Heart right ventricle (tissue), 16 donors: ENCODE measurements at regions not wholly inside any gene's neighbourhood (a gene's known extent, or its start where the extent isn't known, plus 50 kb on each side); places are given as distances from the start of the nearest gene placed in this dataset.

ENCODE experiments used
- ATAC-seq, 8 donors: fragments of 200-7000 bp; cut with Tn5 transposase; one replicate each; pipeline ENCODE4 v1.9.1; 2020; ENCODE audit warnings: mild to moderate bottlenecking in 8 of 8, moderate library complexity in 8 of 8, moderate number of reproducible peaks in 1 of 8
- DNase-seq, 2 donors: peaks; one replicate each; pipeline ENCODE4 v3.0.0-alpha.2; 2020
- H3K27ac ChIP-seq, 10 donors: fragments of 200-600 bp; sonication (generic) in 2 of 10; one replicate each; pipeline versions ENCODE4 v1.5.0 to v1.8.0; 2020 to 2022; ENCODE audit warnings: mild to moderate bottlenecking in 3 of 10
- H3K27me3 ChIP-seq, 7 donors: fragments of 200-600 bp; one replicate each; pipeline ENCODE4 v1.8.0; 2021 to 2022; ENCODE audit warnings: mild to moderate bottlenecking in 2 of 7
- H3K36me3 ChIP-seq, 9 donors: fragments of 200-600 bp; sonication (generic) in 1 of 9; one replicate each; pipeline versions ENCODE4 v1.5.0 to v1.8.0; 2020 to 2022; ENCODE audit warnings: mild to moderate bottlenecking in 2 of 9
- H3K4me1 ChIP-seq, 9 donors: fragments of 200-600 bp; sonication (generic) in 1 of 9; one replicate each; pipeline versions ENCODE4 v1.5.0 to v1.8.0; 2020 to 2022; ENCODE audit warnings: mild to moderate bottlenecking in 4 of 9
- H3K4me3 ChIP-seq, 10 donors: fragments of 200-600 bp; sonication (generic) in 2 of 10; one replicate each; pipeline versions ENCODE4 v1.5.0 to v1.8.0; 2020 to 2022; ENCODE audit warnings: mild to moderate bottlenecking in 7 of 10, moderate library complexity in 2 of 10
- H3K9me3 ChIP-seq, 11 donors: fragments of 200-600 bp in 10 of 11; sonication (generic) in 2 of 11; one replicate each; pipeline versions ENCODE4 v1.5.0 to v1.8.0; 2013 to 2022; ENCODE audit warnings: mild to moderate bottlenecking in 2 of 11, control low read depth in 1 of 11, moderate library complexity in 1 of 11
- CTCF ChIP-seq, 9 donors: fragments of 200-600 bp; sonication (generic) in 2 of 9; IDR thresholded peaks; one replicate each; pipeline versions ENCODE4 v1.5.0 to v1.8.0; 2021 to 2022; ENCODE audit warnings: antibody characterized with exemption in 9 of 9, mild to moderate bottlenecking in 5 of 9, moderate library complexity in 1 of 9
- WGBS, 2 donors: extraction: QIAGEN DNeasy Blood & Tissue Kit; methylation state at CpG; one replicate each; pipeline ENCODE4 v1.1.7; 2013; ENCODE audit warnings: inconsistent platforms in 1 of 2; 5-methylcytosine and 5-hydroxymethylcytosine counted together
- intact Hi-C, 10 donors: fragments of 100-400 bp; cut with DNase I; formaldehyde crosslinking; loops; one replicate each; pipeline versions ENCODE4 v1.11.1 to v1.14.2; 2022
- donor health status: Arrhythmogenic right ventricular cardiomyopathy.
- donor health status: ischemic (EF 13 %, LVEDD 7.1; RV severe dilation, severe dysfunction).
- donor health status: healthy with polysubstance abuse.
- donor health status: DM: no; HTN: yes; CAD: no.
- donor health status: DM: no; HTN: no; CAD: no.
- donor health status: ischemic (EF 25% LVEDD 6.9; RV normal size, moderate dysfunction).
- donor health status: ischemic (EF 25% LVEDD 5.7; RV mildly dilated, moderate dysfunction).
- donor health status: healthy.
- donor health status: DM: yes; HTN: yes; CAD: no.
- donor health status: Ischemic cardiomyopathy.
- donor health status: ischemic (EF 35%, LVEDD 5.7; RV mildly dilated, moderate dysfunction).
- donor health status: nonischemic (EF 11% LVEDD 7.7; RV severe dilation, severe dysfunction).
- donor health status: DM: yes; HTN: yes; CAD: no.
- donor health status: PGD.
- donor health status: ischemic (EF 29% LVEDD 5.4; RV normal size, mild dysfunction).
- donor health status: nonischemic (EF 23%, LVEDD 6.1; RV moderate dilation, normal function).

- Histone ChIP-seq H3K4me1 (peaks cover 5 to 76% (median 61%) of the 10 kb centered on the region in 9 donors), H3K9me3 (no peaks in the 10 kb centered on the region), H3K36me3 (no peaks in the 10 kb centered on the region), H3K27ac (peak overlapping the region in 9 of 10 donors; percentile 69 to 84 (median 75)), H3K27me3 (no peaks in the 10 kb centered on the region), H3K4me3 (peak overlapping the region in 2 of 10 donors; percentile 6 to 9)
- peak; percentile 74 to 88 for DNase-seq
- intact Hi-C loops = loop anchor here in 4 of 10 donors (2.0 to 10.0 kb wide), 4 partner anchors 26 to 60 kb away; no protein-coding TSS in a partner anchor
- peak in 8 of 9 donors; percentile 26 to 69 (median 48) for TF ChIP-seq CTCF (IDR thresholded peaks at IDR 0.05)
- ATAC-seq = peak; percentile 76 to 95 (median 91)
- whole genome bisulfite sequencing, 2 donors = 42 to 58% methylated on average over 9 of the region's 9 CpGs
Observed at GRCh38 chr1:39132505-39133339, 71.8 kb upstream of the MACF1 start.

GRCh38 chr1:39133340-39133684, 71.2 kb upstream of the MACF1 start:
- 52 to 77% methylated on average over 1 of the region's 1 CpG for WGBS, 2 donors
- H3K36me3 ChIP-seq = no peaks in the 10 kb centered on the region
- DNase-seq (no peak), ATAC-seq (no peak)
- intact Hi-C loops = loop anchor here in 4 of 10 donors (2.0 to 10.0 kb wide), 4 partner anchors 27 to 59 kb away; no protein-coding TSS in a partner anchor
- no peak overlapping the region for H3K4me3 ChIP-seq
- H3K27ac ChIP-seq = peak overlapping the region in 9 of 10 donors; percentile 69 to 84 (median 75)
- no peak for TF ChIP-seq CTCF (IDR thresholded peaks at IDR 0.05)
- H3K9me3 ChIP-seq = no peaks in the 10 kb centered on the region
- H3K4me1 ChIP-seq = peaks cover 5 to 70% (median 55%) of the 10 kb centered on the region in 9 donors
- no peaks in the 10 kb centered on the region for H3K27me3 ChIP-seq

- ATAC-seq (no peak), DNase-seq (no peak)
- no peaks in the 10 kb centered on the region for H3K36me3 ChIP-seq
- intact Hi-C loops = loop anchor here in 4 of 10 donors (5.0 to 10.0 kb wide), 4 partner anchors 33 to 57 kb away; no protein-coding TSS in a partner anchor
- H3K4me1 ChIP-seq = peaks cover 5 to 54% (median 41%) of the 10 kb centered on the region in 9 donors
- 97 to 98% methylated on average over 5 of the region's 5 CpGs for WGBS, 2 donors
- no peaks in the 10 kb centered on the region for H3K9me3 ChIP-seq
- no peaks in the 10 kb centered on the region for H3K27me3 ChIP-seq
- TF ChIP-seq CTCF (IDR thresholded peaks at IDR 0.05) = no peak
- no peak overlapping the region for H3K4me3 ChIP-seq
- H3K27ac ChIP-seq = peak overlapping the region in 2 of 10 donors; percentile 13 to 46
Observed at GRCh38 chr1:39134768-39135333, 69.6 kb upstream of the MACF1 start.

- peaks cover 3 to 43% (median 28%) of the 10 kb centered on the region in 9 donors for H3K4me1 ChIP-seq
Observed at GRCh38 chr1:39136638-39137037, 67.9 kb upstream of the MACF1 start.

More at GRCh38 chr1:39136638-39137037, 67.9 kb upstream of the MACF1 start:
- no peak overlapping the region for H3K27ac ChIP-seq
- H3K36me3 ChIP-seq = no peaks in the 10 kb centered on the region
- H3K27me3 ChIP-seq = no peaks in the 10 kb centered on the region
- peak in 1 of 9 donors; percentile 24 for TF ChIP-seq CTCF (IDR thresholded peaks at IDR 0.05)
- intact Hi-C loops = loop anchor here in 2 of 10 donors (5.0 to 10.0 kb wide), 2 partner anchors 34 to 48 kb away; no protein-coding TSS in a partner anchor
- ATAC-seq (no peak), DNase-seq (no peak)
- 77% methylated on average over 2 of the region's 2 CpGs for WGBS, 2 donors
- no peaks in the 10 kb centered on the region for H3K9me3 ChIP-seq
- no peak overlapping the region for H3K4me3 ChIP-seq
